ENCODE measurements at regions not wholly inside any gene's neighbourhood (a gene's known extent, or its start where the extent isn't known, plus 50 kb on each side); places are given as distances from the start of the nearest gene placed in this dataset.

- TF ChIP-seq CTCF (IDR thresholded peaks at IDR 0.05) (no peak), POLR2A (IDR thresholded peaks at IDR 0.05) (no peak), EP300 (IDR thresholded peaks at IDR 0.05) (no peak), POLR2AphosphoS5 (IDR thresholded peaks at IDR 0.05) (no peak)
These were observed 657.7 kb upstream of the RORB start for GRCh38 chr9:73839471-73839870.

Data from stomach (tissue), 4 donors.